ENCODE measurements at regions not wholly inside any gene's neighbourhood (a gene's known extent, or its start where the extent isn't known, plus 50 kb on each side); places are given as distances from the start of the nearest gene placed in this dataset. TPM values are rescaled to one million over a fixed set of nuclear protein-coding genes. Genes with fewer than 3 reads are reported as not detected.

Small RNA genes in the stretch of these regions (small RNA-seq; reads per million reads assigned to genes)
- gene RNU6-741P, result not detected

Data from fibroblast of villous mesenchyme (primary cell).